Kidney epithelial cell (primary cell): ENCODE measurements at regions not wholly inside any gene's neighbourhood (a gene's known extent, or its start where the extent isn't known, plus 50 kb on each side); places are given as distances from the start of the nearest gene placed in this dataset.

Experiments used
- DNase-seq: peaks from one replicate; pipeline ENCODE4 v3.0.0-alpha.2; 2010; ENCODE audit warnings: low read depth
- H3K27me3 ChIP-seq: 2 replicates; pipeline ENCODE4 v1.6.0; 2011; ENCODE audit warnings: low read length; ENCODE audit not compliant: control insufficient read depth, insufficient read depth
- H3K36me3 ChIP-seq: 2 replicates; pipeline ENCODE4 v1.5.1; 2011; ENCODE audit warnings: low read length; ENCODE audit not compliant: control insufficient read depth, insufficient read depth
- H3K4me3 ChIP-seq: 2 replicates; pipeline ENCODE4 v1.5.1; 2011; ENCODE audit warnings: low read depth, mild to moderate bottlenecking, control low read depth, low read length
- TF ChIP-seq, protein P1 (sequence below): IDR thresholded peaks from 2 replicates; pipeline ENCODE4 v1.5.1; 2011; ENCODE audit warnings: mild to moderate bottlenecking, moderate library complexity, low read length, control low read depth, inconsistent platforms; ENCODE audit not compliant: insufficient read depth, poor library complexity, severe bottlenecking

GRCh38 chr11:116511684-116512083 is 261.1 kb downstream of the BUD13 start:
- H3K36me3 ChIP-seq = no peaks in the 10 kb centered on the region

GRCh38 chr11:116510886-116511650 is 261.7 kb downstream of the BUD13 start:
- DNase-seq = no peak
- Histone ChIP-seq H3K36me3 (no peaks in the 10 kb centered on the region), H3K4me3 (no peak overlapping the region), H3K27me3 (peaks cover 10% of the 10 kb centered on the region)
- TF ChIP-seq, protein P1, sequence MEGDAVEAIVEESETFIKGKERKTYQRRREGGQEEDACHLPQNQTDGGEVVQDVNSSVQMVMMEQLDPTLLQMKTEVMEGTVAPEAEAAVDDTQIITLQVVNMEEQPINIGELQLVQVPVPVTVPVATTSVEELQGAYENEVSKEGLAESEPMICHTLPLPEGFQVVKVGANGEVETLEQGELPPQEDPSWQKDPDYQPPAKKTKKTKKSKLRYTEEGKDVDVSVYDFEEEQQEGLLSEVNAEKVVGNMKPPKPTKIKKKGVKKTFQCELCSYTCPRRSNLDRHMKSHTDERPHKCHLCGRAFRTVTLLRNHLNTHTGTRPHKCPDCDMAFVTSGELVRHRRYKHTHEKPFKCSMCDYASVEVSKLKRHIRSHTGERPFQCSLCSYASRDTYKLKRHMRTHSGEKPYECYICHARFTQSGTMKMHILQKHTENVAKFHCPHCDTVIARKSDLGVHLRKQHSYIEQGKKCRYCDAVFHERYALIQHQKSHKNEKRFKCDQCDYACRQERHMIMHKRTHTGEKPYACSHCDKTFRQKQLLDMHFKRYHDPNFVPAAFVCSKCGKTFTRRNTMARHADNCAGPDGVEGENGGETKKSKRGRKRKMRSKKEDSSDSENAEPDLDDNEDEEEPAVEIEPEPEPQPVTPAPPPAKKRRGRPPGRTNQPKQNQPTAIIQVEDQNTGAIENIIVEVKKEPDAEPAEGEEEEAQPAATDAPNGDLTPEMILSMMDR = no peak

More at GRCh38 chr11:116511684-116512083, 261.1 kb downstream of the BUD13 start:
- TF ChIP-seq, protein P1 = no peak
- H3K4me3 ChIP-seq = no peak overlapping the region
- no peak for DNase-seq
- H3K27me3 ChIP-seq = peaks cover 5% of the 10 kb centered on the region

- H3K4me3 ChIP-seq = no peak overlapping the region
- TF ChIP-seq, protein P1 = no peak
- H3K36me3 ChIP-seq = no peaks in the 10 kb centered on the region
- peaks cover 14% of the 10 kb centered on the region for H3K27me3 ChIP-seq
- no peak for DNase-seq
Observed at GRCh38 chr11:116510166-116510565, 262.6 kb downstream of the BUD13 start.

DNA sequence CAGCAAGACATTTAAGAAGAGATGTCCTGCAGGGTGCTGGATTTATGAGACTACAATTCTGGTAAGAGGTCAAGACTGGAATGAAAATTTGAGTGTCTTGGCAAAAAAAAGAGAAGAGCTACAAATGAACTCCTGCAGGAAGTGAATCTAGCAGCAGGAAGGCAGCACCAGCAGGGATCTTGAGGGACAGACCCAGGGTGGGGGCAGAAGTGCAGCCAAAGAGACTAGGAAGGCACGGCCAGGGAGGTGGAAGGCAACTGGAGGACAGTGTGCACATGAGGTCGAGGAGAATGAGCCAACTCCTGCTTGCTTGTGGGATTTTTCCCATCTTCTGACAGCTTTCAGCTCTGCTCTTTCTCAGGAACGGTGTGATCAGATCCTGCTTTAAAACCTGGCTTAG is 263.2 kb downstream of the BUD13 start:
- H3K4me3 ChIP-seq = no peak overlapping the region
- H3K36me3 ChIP-seq = no peaks in the 10 kb centered on the region
- TF ChIP-seq, protein P1 = no peak
- H3K27me3 ChIP-seq = peaks cover 20% of the 10 kb centered on the region
- DNase-seq = no peak

GRCh38 chr11:116507849-116508695 is 264.7 kb downstream of the BUD13 start:
- no peak for DNase-seq
- Histone ChIP-seq H3K4me3 (no peak overlapping the region), H3K36me3 (no peaks in the 10 kb centered on the region), H3K27me3 (peaks cover 23% of the 10 kb centered on the region)
- TF ChIP-seq, protein P1 = no peak
